ENCODE measurements at regions not wholly inside any gene's neighbourhood (a gene's known extent, or its start where the extent isn't known, plus 50 kb on each side); places are given as distances from the start of the nearest gene placed in this dataset.
A peak's percentile ranks its signal among the peaks of the same experiment; 100 is the strongest.

GRCh38 chr12:20201733-20202132, 166.6 kb upstream of the PDE3A start:
- TF ChIP-seq EZH2 (IDR thresholded peaks at IDR 0.05) (no peak), FOXP2 (optimal IDR thresholded peaks at IDR 0.05; ENCODE audit: control extremely low read depth, extremely low read length, insufficient read depth) (no peak), POLR2AphosphoS5 (IDR thresholded peaks at IDR 0.05; ENCODE audit: borderline replicate concordance, low read depth, low read length) (no peak)
- Histone ChIP-seq H3K9ac (ENCODE audit: insufficient read length) (no peak overlapping the region), H3K4me3 (no peak overlapping the region), H3K9me3 (ENCODE audit: low read depth, low read length) (peaks cover 4% of the 10 kb centered on the region; the same call in 1 of the 2 replicates), H3K27ac (no peak overlapping the region), H3K36me3 (ENCODE audit: insufficient read depth, low read length) (no peaks in the 10 kb centered on the region)
- DNase-seq (ENCODE audit: low read depth, low spot score), result no peak

GRCh38 chr12:20205854-20206253, 162.5 kb upstream of the PDE3A start:
- no peak overlapping the region for H3K9ac ChIP-seq (ENCODE audit: insufficient read length)
- H3K4me3 ChIP-seq, result no peak overlapping the region
- H3K36me3 ChIP-seq (ENCODE audit: insufficient read depth, low read length), result no peaks in the 10 kb centered on the region
- H3K27ac ChIP-seq, result no peak overlapping the region
- TF ChIP-seq FOXP2 (optimal IDR thresholded peaks at IDR 0.05; ENCODE audit: control extremely low read depth, extremely low read length, insufficient read depth), result no peak
- H3K9me3 ChIP-seq (ENCODE audit: low read depth, low read length), result no peaks in the 10 kb centered on the region
- no peak for DNase-seq (ENCODE audit: low read depth, low spot score)

GRCh38 chr12:20206410-20206809, 161.9 kb upstream of the PDE3A start:
- Histone ChIP-seq H3K9me3 (ENCODE audit: low read depth, low read length) (no peaks in the 10 kb centered on the region), H3K36me3 (ENCODE audit: insufficient read depth, low read length) (no peaks in the 10 kb centered on the region), H3K9ac (ENCODE audit: insufficient read length) (no peak overlapping the region), H3K27ac (peak overlapping the region; percentile 55; the same call in 1 of the 2 replicates), H3K4me3 (no peak overlapping the region)
- TF ChIP-seq FOXP2 (optimal IDR thresholded peaks at IDR 0.05; ENCODE audit: control extremely low read depth, extremely low read length, insufficient read depth) (no peak), EZH2 (IDR thresholded peaks at IDR 0.05) (no peak), POLR2AphosphoS5 (IDR thresholded peaks at IDR 0.05; ENCODE audit: borderline replicate concordance, low read depth, low read length) (no peak)
- no peak for DNase-seq (ENCODE audit: low read depth, low spot score)

DNA sequence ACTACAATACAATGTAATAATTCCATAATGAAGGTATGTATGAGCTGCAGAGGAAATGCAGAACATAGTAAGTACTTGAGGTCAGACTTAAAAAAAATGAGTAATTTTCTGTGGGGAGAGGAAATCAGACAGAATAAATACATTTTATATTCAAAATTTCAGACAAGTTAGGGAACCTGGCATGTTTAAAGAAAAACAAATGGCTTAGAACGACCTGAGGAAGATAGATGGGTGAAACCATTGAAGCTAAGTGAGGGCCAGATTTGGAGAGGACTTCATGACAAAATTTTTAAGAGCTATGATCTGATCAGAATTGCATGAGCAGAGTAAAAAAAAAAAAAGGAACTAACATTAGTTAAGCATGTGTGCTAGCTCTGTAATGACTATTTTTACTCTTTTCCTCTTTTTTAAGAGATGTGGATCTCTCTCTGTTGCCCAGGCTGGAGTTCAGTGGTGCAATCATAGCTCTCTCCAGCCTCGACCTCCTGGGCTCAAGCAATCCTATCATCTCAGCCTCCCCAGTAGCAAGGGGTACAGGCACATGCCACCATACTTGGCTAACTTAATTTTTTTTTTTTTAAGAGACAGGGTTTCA, 157.6 kb upstream of the PDE3A start:
- Histone ChIP-seq H3K27ac (no peak overlapping the region), H3K4me3 (no peak overlapping the region), H3K9ac (ENCODE audit: insufficient read length) (no peak overlapping the region), H3K36me3 (ENCODE audit: insufficient read depth, low read length) (no peaks in the 10 kb centered on the region), H3K9me3 (ENCODE audit: low read depth, low read length) (no peaks in the 10 kb centered on the region)
- TF ChIP-seq FOXP2 (optimal IDR thresholded peaks at IDR 0.05; ENCODE audit: control extremely low read depth, extremely low read length, insufficient read depth) (no peak), EZH2 (IDR thresholded peaks at IDR 0.05) (no peak), POLR2AphosphoS5 (IDR thresholded peaks at IDR 0.05; ENCODE audit: borderline replicate concordance, low read depth, low read length) (no peak)
- DNase-seq (ENCODE audit: low read depth, low spot score), result no peak

DNA sequence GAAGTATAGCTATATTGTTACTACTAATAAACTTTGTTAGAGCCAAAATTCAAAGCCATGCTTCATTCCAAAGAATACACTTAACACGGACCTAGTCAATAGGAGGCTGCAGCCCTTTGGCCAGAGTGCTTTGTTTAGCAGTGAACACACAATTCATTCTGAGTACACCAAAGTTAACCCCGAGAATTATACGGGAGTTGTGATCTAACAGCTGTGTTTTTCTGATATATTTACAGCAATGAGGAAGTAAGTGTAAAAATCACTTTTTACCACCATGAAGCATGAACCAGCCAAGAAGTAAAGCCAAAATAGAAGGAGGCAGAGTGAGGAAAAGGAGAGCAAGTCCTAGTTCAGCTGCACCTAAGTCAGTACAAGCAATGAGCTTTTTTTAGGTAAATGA, 156.8 kb upstream of the PDE3A start:
- Histone ChIP-seq H3K27ac (no peak overlapping the region), H3K9ac (ENCODE audit: insufficient read length) (no peak overlapping the region), H3K36me3 (ENCODE audit: insufficient read depth, low read length) (no peaks in the 10 kb centered on the region), H3K9me3 (ENCODE audit: low read depth, low read length) (peaks cover 3% of the 10 kb centered on the region; the same call in 1 of the 2 replicates), H3K4me3 (no peak overlapping the region)
- no peak for DNase-seq (ENCODE audit: low read depth, low spot score)
- TF ChIP-seq POLR2AphosphoS5 (IDR thresholded peaks at IDR 0.05; ENCODE audit: borderline replicate concordance, low read depth, low read length) (no peak), EZH2 (IDR thresholded peaks at IDR 0.05) (no peak), FOXP2 (optimal IDR thresholded peaks at IDR 0.05; ENCODE audit: control extremely low read depth, extremely low read length, insufficient read depth) (no peak)

DNA sequence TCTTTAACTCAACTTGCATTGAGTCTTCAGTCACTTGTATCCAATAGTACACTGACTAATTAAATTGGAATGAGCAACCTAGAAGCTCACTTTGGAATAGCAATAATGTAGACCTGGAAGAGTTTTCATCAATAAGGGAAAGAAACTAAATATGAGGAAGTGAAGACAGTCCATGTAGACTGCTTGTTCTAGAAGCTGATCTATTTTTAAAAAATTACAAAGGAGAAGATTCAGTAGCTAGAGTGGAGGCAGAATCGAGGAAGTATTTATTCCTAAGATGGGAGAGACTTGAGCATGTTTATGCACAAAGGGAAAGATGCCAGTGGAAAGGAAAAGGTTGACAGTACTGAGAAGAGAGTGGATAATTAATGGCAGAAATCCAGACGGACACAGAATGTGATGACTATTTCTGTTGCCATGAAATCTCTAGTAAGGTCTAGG, 156.3 kb upstream of the PDE3A start:
- Histone ChIP-seq H3K9ac (ENCODE audit: insufficient read length) (peak overlapping the region; percentile 24), H3K36me3 (ENCODE audit: insufficient read depth, low read length) (no peaks in the 10 kb centered on the region), H3K9me3 (ENCODE audit: low read depth, low read length) (peaks cover 3% of the 10 kb centered on the region; the same call in 1 of the 2 replicates), H3K27ac (peak overlapping the region; percentile 77; the same call in 1 of the 2 replicates), H3K4me3 (peak overlapping the region; percentile 23; the same call in 1 of the 2 replicates)
- TF ChIP-seq EZH2 (IDR thresholded peaks at IDR 0.05) (no peak), POLR2AphosphoS5 (IDR thresholded peaks at IDR 0.05; ENCODE audit: borderline replicate concordance, low read depth, low read length) (no peak), FOXP2 (optimal IDR thresholded peaks at IDR 0.05; ENCODE audit: control extremely low read depth, extremely low read length, insufficient read depth) (no peak)
- no peak for DNase-seq (ENCODE audit: low read depth, low spot score)

DNA sequence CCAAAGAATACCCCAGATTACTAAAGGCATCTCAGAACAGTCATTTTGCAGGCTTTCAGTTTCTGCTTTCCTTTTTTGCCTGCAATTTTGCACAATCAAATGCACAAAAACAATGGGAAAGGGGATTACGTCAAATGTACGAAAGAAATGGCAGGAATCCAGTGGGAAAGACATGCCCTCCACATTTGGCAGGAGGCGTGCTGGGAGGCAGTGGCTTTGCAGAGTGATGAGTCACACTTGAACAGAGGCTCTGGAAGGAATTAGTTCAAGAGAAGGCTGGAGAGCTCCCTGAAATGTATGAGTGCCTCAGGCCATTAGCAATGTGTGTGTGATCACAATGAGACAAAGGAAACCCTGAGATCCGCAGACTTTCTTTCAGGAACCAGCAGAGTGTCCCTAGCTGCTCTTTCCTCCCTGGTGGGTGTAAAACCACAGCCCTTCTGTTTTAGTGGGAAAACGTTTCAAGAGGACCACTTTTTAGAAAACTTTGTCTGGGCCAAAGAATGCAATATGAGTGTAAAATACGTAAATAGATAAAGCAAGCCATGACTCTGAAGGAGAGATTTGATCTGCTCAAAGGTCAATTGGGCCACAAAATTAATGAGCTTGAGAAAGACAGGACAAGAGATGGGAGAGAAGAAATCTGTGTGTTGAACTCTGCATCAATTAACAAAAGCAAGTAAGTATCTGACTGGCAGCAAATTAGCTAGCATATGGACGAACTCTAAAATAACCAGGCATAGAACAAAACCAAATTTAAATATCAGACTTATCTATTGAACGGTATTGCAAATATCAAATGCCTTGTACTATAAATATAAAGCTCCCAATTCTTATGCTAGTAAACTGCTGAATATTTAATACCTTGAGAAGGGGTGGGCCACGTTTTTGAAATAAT, 155.4 kb upstream of the PDE3A start:
- Histone ChIP-seq H3K9me3 (ENCODE audit: low read depth, low read length) (peaks cover 3% of the 10 kb centered on the region; the same call in 1 of the 2 replicates), H3K36me3 (ENCODE audit: insufficient read depth, low read length) (no peaks in the 10 kb centered on the region), H3K27ac (peak overlapping the region; percentile 93), H3K9ac (ENCODE audit: insufficient read length) (peak overlapping the region; percentile 64), H3K4me3 (peak overlapping the region; percentile 73)
- TF ChIP-seq POLR2AphosphoS5 (IDR thresholded peaks at IDR 0.05; ENCODE audit: borderline replicate concordance, low read depth, low read length) (peak; percentile 62; the same call in 1 of the 2 replicates), FOXP2 (optimal IDR thresholded peaks at IDR 0.05; ENCODE audit: control extremely low read depth, extremely low read length, insufficient read depth) (peak; percentile 92), EZH2 (IDR thresholded peaks at IDR 0.05) (no peak)
- DNase-seq (ENCODE audit: low read depth, low spot score), result peak; percentile 99
